Activated CD8-positive, alpha-beta memory T cell treated with anti-CD3 and anti-CD28 coated beads for 48 hours (primary cell): ENCODE measurements at regions not wholly inside any gene's neighbourhood (a gene's known extent, or its start where the extent isn't known, plus 50 kb on each side); places are given as distances from the start of the nearest gene placed in this dataset.

ENCODE experiments used
- DNase-seq, 3 experiments: peaks; one replicate each; pipeline ENCODE4 v3.0.0-alpha.2; 2020; ENCODE audit warnings: low read depth in 2 of 3, low spot score in 2 of 3

GRCh38 chr2:8168876-8169424 lies 512.9 kb upstream of the ID2 start:
- DNase-seq = no peak

DNA sequence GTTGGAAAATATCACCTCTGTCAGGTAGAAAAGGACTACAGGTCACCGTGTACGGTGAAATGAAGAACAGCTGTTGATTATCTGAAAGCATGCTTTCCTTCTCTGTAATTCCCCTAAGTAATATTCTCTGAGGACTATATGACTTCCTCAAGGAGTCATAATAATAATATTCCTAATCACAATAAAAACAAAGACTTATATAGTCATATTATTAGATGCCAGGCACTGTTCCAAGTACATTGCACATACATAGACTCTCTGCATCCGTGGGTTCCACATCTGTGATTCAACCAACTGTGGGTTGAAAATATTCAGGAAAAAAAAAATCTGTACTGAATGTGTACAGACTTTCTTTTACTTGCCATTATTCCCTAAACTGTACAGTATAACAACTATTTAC lies 512.4 kb upstream of the ID2 start:
- no peak for DNase-seq

- DNase-seq = no peak
Observed at GRCh38 chr2:8170552-8171327, 511.1 kb upstream of the ID2 start.

- DNase-seq = no peak
Observed at GRCh38 chr2:8171608-8172007, 510.2 kb upstream of the ID2 start.

DNA sequence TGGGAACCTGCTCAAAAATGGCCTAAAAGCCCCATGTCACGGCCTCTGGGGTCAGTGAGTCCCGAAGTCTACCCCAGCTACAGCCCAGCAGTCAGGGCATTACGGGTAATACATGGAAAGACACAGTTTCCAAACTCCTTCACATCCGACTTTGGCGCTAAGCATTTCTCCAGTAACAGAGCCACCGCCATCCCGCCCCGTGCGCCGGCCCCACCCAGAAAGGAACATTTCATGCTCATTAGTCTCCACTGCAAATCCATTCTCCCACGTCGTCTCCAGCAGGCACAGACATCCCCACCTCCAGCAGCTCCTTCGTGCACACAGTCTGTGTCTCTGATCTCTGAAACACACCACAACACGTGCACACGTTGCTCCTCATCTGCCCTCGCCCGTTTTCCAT lies 509.2 kb upstream of the ID2 start:
- no peak for DNase-seq

- DNase-seq = no peak
Observed at GRCh38 chr2:8174641-8175257, 507.1 kb upstream of the ID2 start.

GRCh38 chr2:8176887-8177286 lies 505.0 kb upstream of the ID2 start:
- DNase-seq = no peak

GRCh38 chr2:8177566-8177965 lies 504.3 kb upstream of the ID2 start:
- DNase-seq = no peak

DNA sequence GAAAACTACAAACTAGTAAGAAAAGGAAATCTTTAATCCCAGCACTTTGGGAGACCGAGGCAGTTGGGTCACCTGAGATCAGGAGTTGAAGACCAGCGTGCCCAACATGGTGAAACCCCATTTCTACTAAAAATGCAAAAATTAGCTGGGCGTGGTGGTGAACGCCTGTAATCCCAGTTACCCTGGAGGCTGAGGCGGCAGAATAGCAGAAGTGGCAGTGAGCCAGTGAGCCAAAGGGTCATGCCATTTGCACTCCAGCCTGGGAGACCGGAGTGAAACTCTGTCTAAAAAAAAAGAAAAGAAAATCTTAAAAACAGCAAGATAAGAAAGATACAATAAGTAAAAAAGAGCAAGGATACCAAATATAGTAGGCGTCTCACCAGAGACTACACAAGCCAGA lies 502.9 kb upstream of the ID2 start:
- DNase-seq = no peak

DNA sequence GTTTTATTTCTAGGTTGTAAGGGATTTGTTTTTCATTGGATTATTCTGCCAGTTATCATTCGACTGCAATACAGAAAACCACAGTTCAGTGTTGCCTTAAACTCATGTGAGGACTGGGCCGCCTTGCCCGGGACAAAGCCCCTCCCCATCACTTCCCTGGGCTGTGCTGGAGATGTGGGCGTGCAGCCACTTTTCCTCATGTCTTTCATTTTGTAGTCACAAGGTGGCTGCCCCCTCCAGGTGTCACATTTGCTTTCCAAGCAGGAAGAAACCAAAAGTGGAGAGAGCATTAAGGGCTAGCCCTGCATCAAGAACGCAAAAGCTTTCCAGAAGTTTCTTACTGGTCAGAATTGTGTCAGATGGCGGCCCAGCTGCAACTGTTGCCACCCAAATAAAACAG lies 492.5 kb upstream of the ID2 start:
- DNase-seq = no peak

DNA sequence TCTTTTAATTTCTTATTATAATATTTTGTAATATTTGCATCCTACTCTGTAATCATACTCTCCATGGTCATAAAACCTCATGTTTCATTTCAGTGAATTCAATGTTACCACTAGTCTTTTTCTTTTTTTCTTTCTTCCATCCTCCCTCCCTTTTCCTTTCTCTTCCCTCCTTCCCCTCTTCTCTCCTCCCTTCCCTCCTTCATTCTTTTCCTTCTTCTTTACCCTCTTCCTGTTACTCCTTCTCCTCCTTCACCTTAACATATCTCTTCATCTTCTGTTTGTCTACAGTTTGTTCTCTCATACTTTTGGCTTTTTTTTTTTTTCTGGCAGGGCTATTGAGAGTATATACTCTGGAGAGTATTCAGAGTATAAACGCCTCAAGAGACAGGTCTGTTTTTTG lies 491.6 kb upstream of the ID2 start:
- no peak for DNase-seq

DNA sequence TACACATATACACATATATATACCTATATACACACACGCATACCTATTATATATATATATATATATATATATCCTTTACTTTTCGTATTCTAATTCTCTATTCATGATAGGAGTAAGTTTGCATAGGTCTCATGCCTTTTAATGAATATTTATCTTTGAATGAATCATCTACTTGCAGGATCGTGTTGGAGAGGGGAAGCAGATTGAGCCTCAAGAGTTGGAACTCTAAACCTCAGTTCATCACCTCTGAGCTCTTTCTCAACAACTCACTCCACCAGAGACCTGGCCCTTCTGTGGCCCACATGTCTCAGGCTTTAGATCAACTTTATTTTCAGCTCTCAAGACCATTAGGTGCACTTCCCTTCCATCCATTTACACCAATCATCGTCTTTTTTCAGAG lies 490.4 kb upstream of the ID2 start:
- DNase-seq = no peak

DNA sequence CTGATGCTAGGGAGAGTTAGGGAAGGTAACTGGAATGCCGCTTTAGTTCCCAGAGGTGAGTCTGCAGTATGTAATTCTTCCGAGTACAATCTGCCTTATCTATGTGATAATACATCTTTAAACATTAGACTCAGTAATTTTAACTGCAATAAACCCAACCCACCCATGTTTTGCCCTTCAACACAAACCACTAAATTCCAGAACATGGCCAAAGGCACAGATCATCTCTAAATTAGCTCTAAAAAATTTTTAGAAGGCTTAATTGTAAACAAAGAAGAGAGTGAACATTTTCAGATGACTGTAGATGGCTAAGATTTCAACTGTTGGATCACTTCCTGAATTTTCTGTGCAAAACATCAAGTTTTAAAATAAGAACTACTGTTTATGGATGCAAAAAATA lies 488.7 kb upstream of the ID2 start:
- DNase-seq = no peak

- DNase-seq = no peak
Observed at GRCh38 chr2:8193686-8194615, 487.9 kb upstream of the ID2 start.

DNA sequence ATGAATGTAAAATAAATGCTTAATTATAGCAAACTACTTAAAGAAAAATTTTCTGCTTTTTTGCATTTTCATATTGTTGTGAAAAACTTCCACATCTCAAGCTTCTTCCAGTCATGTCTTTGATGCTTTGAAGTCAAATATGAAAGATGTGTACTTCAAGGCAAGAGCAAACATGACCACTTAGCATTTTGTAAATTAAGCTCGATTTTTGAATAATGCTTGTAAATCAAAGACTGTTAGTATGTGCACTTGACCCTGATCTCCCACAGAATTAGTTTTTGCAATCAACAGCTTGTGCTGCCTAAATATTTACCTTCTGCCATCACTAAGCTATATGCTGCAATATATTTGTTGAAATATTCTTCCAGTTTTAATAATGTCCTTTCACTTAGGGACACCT lies 486.1 kb upstream of the ID2 start:
- DNase-seq = no peak

DNA sequence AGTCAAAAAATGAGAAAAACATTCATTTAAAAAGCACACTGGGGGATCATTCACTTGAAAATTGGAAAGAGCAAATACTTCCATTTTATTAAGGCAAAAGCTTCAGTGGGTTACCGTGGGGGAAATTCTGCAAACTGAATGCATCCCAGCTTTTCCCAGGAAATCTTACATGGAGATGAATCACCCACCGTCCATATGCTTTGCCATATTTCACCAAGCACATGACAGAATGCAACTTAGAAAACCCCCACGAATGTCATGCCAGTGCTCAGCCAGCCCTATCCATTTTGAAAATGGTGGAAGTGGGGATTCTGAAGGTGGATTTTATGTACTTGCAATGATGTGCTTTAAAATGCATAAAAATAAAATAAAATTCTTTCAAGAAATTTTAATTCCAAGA lies 485.5 kb upstream of the ID2 start:
- no peak for DNase-seq

DNA sequence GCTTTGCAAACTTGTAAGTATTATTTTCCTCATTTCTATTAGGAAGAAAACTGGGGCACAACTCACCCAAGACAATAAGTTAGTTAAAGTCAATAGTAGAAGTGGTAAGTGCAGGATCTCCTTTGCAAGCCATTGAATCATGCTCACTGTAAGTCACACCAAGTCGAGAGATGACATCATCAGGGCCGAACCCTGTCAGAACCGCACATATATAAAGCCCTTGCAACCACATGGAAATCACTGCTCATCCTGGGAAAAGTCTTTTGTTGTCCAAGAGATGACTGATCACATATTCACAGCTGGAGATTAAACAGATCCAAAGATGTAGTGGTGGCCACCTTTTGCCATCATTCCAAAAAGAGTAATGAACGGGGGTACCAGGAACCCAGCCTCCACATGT lies 484.8 kb upstream of the ID2 start:
- DNase-seq = no peak

GRCh38 chr2:8197825-8198224 lies 484.0 kb upstream of the ID2 start:
- DNase-seq = no peak

- no peak for DNase-seq
Observed at GRCh38 chr2:8198766-8199382, 483.0 kb upstream of the ID2 start.

GRCh38 chr2:8202132-8202531 lies 479.7 kb upstream of the ID2 start:
- no peak for DNase-seq

- DNase-seq = no peak
Observed at GRCh38 chr2:8203364-8203763, 478.5 kb upstream of the ID2 start.
